Panc1 (cell line): ENCODE measurements at regions not wholly inside any gene's neighbourhood (a gene's known extent, or its start where the extent isn't known, plus 50 kb on each side); places are given as distances from the start of the nearest gene placed in this dataset.

Source experiments
- POLR2AphosphoS5 ChIP-seq: IDR thresholded peaks from 2 replicates; pipeline ENCODE4 v1.6.1; 2012; ENCODE audit warnings: mild to moderate bottlenecking, low read depth, low read length, moderate library complexity
- REST ChIP-seq, 2 experiments: IDR thresholded peaks; 2 replicates each; pipeline ENCODE4 v1.6.1; 2011 to 2012; ENCODE audit warnings: low read depth in 2 of 2, control low read depth in 1 of 2, low read length in 1 of 2, mild to moderate bottlenecking in 1 of 2, moderate library complexity in 1 of 2; ENCODE audit not compliant: insufficient read depth in 1 of 2
- SIN3A ChIP-seq: IDR thresholded peaks from 2 replicates; pipeline ENCODE4 v1.6.1; 2012; ENCODE audit warnings: low read depth, mild to moderate bottlenecking, low read length, moderate library complexity, borderline replicate concordance; ENCODE audit not compliant: insufficient read depth
- TCF7L2 ChIP-seq: IDR thresholded peaks from 2 replicates; pipeline ENCODE4 v1.6.1; 2011; ENCODE audit warnings: mild to moderate bottlenecking, low read depth, low read length, inconsistent platforms
- TF ChIP-seq, protein P1 (sequence below): fragments of 450-650 bp; IDR thresholded peaks from 2 replicates; pipeline ENCODE4 v1.5.1; 2017; ENCODE audit warnings: mild to moderate bottlenecking

DNA sequence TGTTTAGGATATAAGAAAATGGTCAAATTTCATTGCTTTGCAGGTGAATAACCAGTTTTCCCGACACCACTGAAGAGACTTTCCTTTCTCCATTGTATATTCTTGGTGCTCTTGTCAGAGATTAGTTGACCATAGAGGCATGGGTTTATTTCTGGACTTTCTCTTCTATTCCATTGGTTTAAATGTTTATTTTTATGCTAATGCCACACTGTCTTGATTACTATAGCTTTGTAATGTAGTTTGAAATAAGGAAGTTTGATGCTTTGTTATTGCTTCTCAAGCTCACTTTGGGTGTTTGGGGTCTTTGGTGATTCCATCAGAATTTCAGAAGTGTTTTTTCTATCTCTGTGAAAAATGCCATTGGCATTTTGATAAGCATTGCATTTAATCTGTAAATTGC lies 190.0 kb upstream of the SPRY2 start:
- TF ChIP-seq POLR2AphosphoS5 (no peak), TCF7L2 (no peak), SIN3A (no peak), REST (IDR thresholded peaks at IDR 0.05; ENCODE audit: insufficient read depth in 1 of 2, low read depth in 2 of 2, low read length in 1 of 2) (no peak)
- TF ChIP-seq, protein P1, sequence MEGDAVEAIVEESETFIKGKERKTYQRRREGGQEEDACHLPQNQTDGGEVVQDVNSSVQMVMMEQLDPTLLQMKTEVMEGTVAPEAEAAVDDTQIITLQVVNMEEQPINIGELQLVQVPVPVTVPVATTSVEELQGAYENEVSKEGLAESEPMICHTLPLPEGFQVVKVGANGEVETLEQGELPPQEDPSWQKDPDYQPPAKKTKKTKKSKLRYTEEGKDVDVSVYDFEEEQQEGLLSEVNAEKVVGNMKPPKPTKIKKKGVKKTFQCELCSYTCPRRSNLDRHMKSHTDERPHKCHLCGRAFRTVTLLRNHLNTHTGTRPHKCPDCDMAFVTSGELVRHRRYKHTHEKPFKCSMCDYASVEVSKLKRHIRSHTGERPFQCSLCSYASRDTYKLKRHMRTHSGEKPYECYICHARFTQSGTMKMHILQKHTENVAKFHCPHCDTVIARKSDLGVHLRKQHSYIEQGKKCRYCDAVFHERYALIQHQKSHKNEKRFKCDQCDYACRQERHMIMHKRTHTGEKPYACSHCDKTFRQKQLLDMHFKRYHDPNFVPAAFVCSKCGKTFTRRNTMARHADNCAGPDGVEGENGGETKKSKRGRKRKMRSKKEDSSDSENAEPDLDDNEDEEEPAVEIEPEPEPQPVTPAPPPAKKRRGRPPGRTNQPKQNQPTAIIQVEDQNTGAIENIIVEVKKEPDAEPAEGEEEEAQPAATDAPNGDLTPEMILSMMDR: no peak
